GM12878 (cell line): ENCODE measurements at regions not wholly inside any gene's neighbourhood (a gene's known extent, or its start where the extent isn't known, plus 50 kb on each side); places are given as distances from the start of the nearest gene placed in this dataset.

Experiments used
- ATAC-seq: fragments of 200-7000 bp; cut with Tn5 transposase; 3 replicates; pipeline ENCODE4 v1.9.1; 2020; ENCODE audit warnings: mild to moderate bottlenecking, moderate library complexity
- BruUV-seq: library from RNA; stranded (reverse); fragments of 400-500 nt; replicated peaks from 2 replicates; lab custom pipeline; 2021; lab: Mats Ljungman, UMichigan
- CTCF ChIA-PET: fragments of 300-600 bp; sonication (Branson Sonifier 250); formaldehyde crosslinking; extraction: SDS; loops from one replicate; lab custom pipeline; 2021; ENCODE audit warnings: inconsistent platforms; lab: Yijun Ruan, JAX
- POLR2A ChIA-PET: fragments of 350-600 bp; formaldehyde crosslinking; extraction: SDS; loops from one replicate; lab custom pipeline; 2021; ENCODE audit warnings: inconsistent platforms; lab: Charles Lee
- RAD21 ChIA-PET: fragments of 300-600 bp; sonication (Branson Sonifier 250); formaldehyde crosslinking; loops from one replicate; lab custom pipeline; 2023; ENCODE audit warnings: antibody characterized with exemption; ENCODE audit not compliant: unreplicated experiment; lab: Charles Lee
- SMC1A ChIA-PET: fragments of 300-600 bp; sonication (Branson Sonifier 250); formaldehyde crosslinking; loops from one replicate; lab custom pipeline; 2023; ENCODE audit not compliant: unreplicated experiment, uncharacterized antibody; lab: Charles Lee
- DNase-seq: peaks from one replicate; pipeline ENCODE4 v3.0.0-alpha.2; 2011; ENCODE audit warnings: low read depth, low spot score
- FAIRE-seq: peaks from 3 replicates; lab custom pipeline; 2011; peaks lifted over from hg19 to GRCh38; lab: Jason Lieb, UNC
- H2AFZ ChIP-seq: 2 replicates; pipeline ENCODE4 v1.6.0; 2011; ENCODE audit warnings: low read depth, low read length, control low read depth; ENCODE audit not compliant: control insufficient read depth
- H3K27ac ChIP-seq: 2 replicates; pipeline ENCODE4 v1.5.1; 2011; ENCODE audit warnings: control low read depth; ENCODE audit not compliant: control insufficient read depth, insufficient read depth
- H3K27me3 ChIP-seq, 2 experiments: replicated peaks in 1 of 2; 2 replicates each; pipeline versions ENCODE4 v1.6.0 to v1.6.1; 2011; ENCODE audit warnings: low read length in 1 of 2; ENCODE audit not compliant: control insufficient read depth in 2 of 2, insufficient read depth in 2 of 2
- H3K36me3 ChIP-seq, 2 experiments: 2 replicates each; pipeline ENCODE4 v1.5.1; 2011; ENCODE audit warnings: low read length in 1 of 2; ENCODE audit not compliant: control insufficient read depth in 2 of 2, insufficient read depth in 2 of 2
- H3K4me1 ChIP-seq: 2 replicates; pipeline ENCODE4 v1.6.1; 2011; ENCODE audit warnings: mild to moderate bottlenecking, low read length, moderate library complexity, mixed read lengths; ENCODE audit not compliant: control insufficient read depth, insufficient read depth
- H3K4me2 ChIP-seq: 2 replicates; pipeline ENCODE4 v1.6.0; 2011; ENCODE audit warnings: control low read depth; ENCODE audit not compliant: control insufficient read depth, insufficient read depth
- H3K4me3 ChIP-seq: fragments of 200-600 bp; sonication (generic); 2 replicates; pipeline ENCODE4 v1.5.1; 2016
- H3K79me2 ChIP-seq: 2 replicates; pipeline ENCODE4 v1.6.0; 2011; ENCODE audit warnings: low read length; ENCODE audit not compliant: control insufficient read depth, insufficient read depth
- H3K9ac ChIP-seq: 2 replicates; pipeline ENCODE4 v1.8.0; 2011; ENCODE audit warnings: low read length, control low read depth, mixed read lengths; ENCODE audit not compliant: control insufficient read depth, insufficient read depth
- H3K9me3 ChIP-seq: replicated peaks from 3 replicates; pipeline ENCODE4 v1.5.1; 2011; ENCODE audit warnings: mild to moderate bottlenecking, low read length; ENCODE audit not compliant: control insufficient read depth, insufficient read depth
- H4K20me1 ChIP-seq: 2 replicates; pipeline ENCODE4 v1.6.0; 2011; ENCODE audit not compliant: control insufficient read depth, insufficient read depth
- CREB1 ChIP-seq: IDR thresholded peaks from 2 replicates; pipeline ENCODE4 v1.6.1; 2012; ENCODE audit warnings: low read depth, mild to moderate bottlenecking, inconsistent platforms
- EP300 ChIP-seq, 2 experiments: fragments of 150-350 bp in 1 of 2; IDR thresholded peaks; 2 replicates each; pipeline ENCODE4 v1.6.1; 2011 to 2012; ENCODE audit warnings: low read depth in 2 of 2, low read length in 2 of 2, borderline replicate concordance in 1 of 2, improper control_type of control experiment in 1 of 2, inconsistent platforms in 1 of 2; ENCODE audit not compliant: control insufficient read depth in 1 of 2
- GABPA ChIP-seq: IDR thresholded peaks from 2 replicates; pipeline ENCODE4 v1.6.1; 2014; ENCODE audit warnings: antibody characterized with exemption, low read depth, mild to moderate bottlenecking, inconsistent platforms
- IRF4 ChIP-seq: IDR thresholded peaks from 2 replicates; pipeline ENCODE4 v1.6.1; 2011; ENCODE audit warnings: low read depth, low read length
- JUNB ChIP-seq: IDR thresholded peaks from 2 replicates; pipeline ENCODE4 v1.6.1; 2016; ENCODE audit warnings: antibody characterized with exemption, mild to moderate bottlenecking
- NFYB ChIP-seq: IDR thresholded peaks from 2 replicates; pipeline ENCODE4 v1.6.1; 2011; ENCODE audit warnings: low read depth, mild to moderate bottlenecking, low read length, improper control_type of control experiment, moderate library complexity; ENCODE audit not compliant: insufficient read depth
- NKRF ChIP-seq: fragments of 450-650 bp; conservative IDR thresholded peaks from 2 replicates; pipeline ENCODE4 v1.6.1; 2017; ENCODE audit warnings: mild to moderate bottlenecking, moderate library complexity
- PRDM15 ChIP-seq: fragments of 450-650 bp; formaldehyde crosslinking; IDR thresholded peaks from 2 replicates; pipeline ENCODE4 v1.4.0; 2020; ENCODE audit warnings: mild to moderate bottlenecking, moderate library complexity
- ZNF622 ChIP-seq: fragments of 450-650 bp; IDR thresholded peaks from 2 replicates; pipeline ENCODE4 v1.6.1; 2017; ENCODE audit warnings: mild to moderate bottlenecking, inconsistent platforms
- whole genome bisulfite sequencing: methylation state at CpG from one replicate; pipeline ENCODE4 v1.1.6; 2016; ENCODE audit warnings: low lambda C conversion rate; ENCODE audit not compliant: insufficient replicate concordance, insufficient coverage; ENCODE audit errors: missing lambda C conversion rate; 5-methylcytosine and 5-hydroxymethylcytosine counted together
- in situ Hi-C: fragments of 300-500 bp; cut with MboI; formaldehyde crosslinking; loops from 9 replicates; pipeline ENCODE4 v1.14.3; 2018; ENCODE audit warnings: mixed read lengths
- intact Hi-C: fragments of 100-400 bp; cut with micrococcal nuclease; formaldehyde crosslinking; loops from one replicate; pipeline ENCODE4 v1.14.2; 2022; ENCODE audit not compliant: unreplicated experiment
- TF ChIP-seq, protein P1 (sequence below): fragments of 450-650 bp; IDR thresholded peaks from 2 replicates; pipeline ENCODE4 v1.6.1; 2016; ENCODE audit warnings: mild to moderate bottlenecking

- TF ChIP-seq NKRF = no peak
These were observed 746.1 kb downstream of the LUZP2 start (continued) for GRCh38 chr11:25242928-25243327.

DNA sequence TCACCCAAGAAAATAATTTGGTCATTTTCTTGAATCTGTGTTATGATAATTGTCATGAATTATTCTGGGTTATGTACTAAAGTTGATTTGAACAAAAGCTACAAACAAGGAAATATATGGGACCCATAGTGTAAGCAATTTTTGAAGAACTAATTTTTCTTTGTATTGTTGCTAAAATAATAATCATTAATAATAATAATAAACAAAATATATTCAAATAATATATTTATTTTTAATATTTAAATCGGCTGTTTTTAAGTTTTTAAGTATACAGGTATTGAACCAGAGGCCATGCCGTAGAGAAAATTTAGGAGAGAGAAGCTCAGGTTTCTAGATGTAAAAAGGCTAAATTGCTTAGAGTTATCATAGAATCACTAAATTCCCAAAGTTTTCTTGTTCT lies 747.3 kb downstream of the LUZP2 start:
- 36% methylated on average over 2 of the region's 2 CpGs for WGBS

More for the DNA sequence above, 747.3 kb downstream of the LUZP2 start:
- no TSS peak for BruUV-seq
- no peak for FAIRE-seq
- Histone ChIP-seq H4K20me1 (no peaks in the 10 kb centered on the region), H3K27me3 (no peaks in the 10 kb centered on the region), H3K36me3 (no peaks in the 10 kb centered on the region), H2AFZ (no peak overlapping the region), H3K4me2 (no peak overlapping the region), H3K27ac (no peak overlapping the region), H3K9me3 (no peaks in the 10 kb centered on the region), H3K79me2 (no peaks in the 10 kb centered on the region), H3K9ac (no peak overlapping the region), H3K4me1 (no peaks in the 10 kb centered on the region), H3K4me3 (no peak overlapping the region)
- ATAC-seq = no peak
- ChIA-PET SMC1A (interaction anchor here (0.7 kb wide), 1 partner anchor 962 kb away, joined by 3 read pairs; no protein-coding TSS in a partner anchor), POLR2A (no interaction called here), RAD21 (no interaction called here), CTCF (no interaction called here)
- TF ChIP-seq NFYB (no peak), IRF4 (no peak), GABPA (no peak), JUNB (no peak), PRDM15 (no peak), EP300 (IDR thresholded peaks at IDR 0.05; ENCODE audit: borderline replicate concordance in 1 of 2, control insufficient read depth in 1 of 2, low read depth in 2 of 2, low read length in 2 of 2) (no peak), CREB1 (no peak), ZNF622 (no peak)
- TF ChIP-seq, protein P1, sequence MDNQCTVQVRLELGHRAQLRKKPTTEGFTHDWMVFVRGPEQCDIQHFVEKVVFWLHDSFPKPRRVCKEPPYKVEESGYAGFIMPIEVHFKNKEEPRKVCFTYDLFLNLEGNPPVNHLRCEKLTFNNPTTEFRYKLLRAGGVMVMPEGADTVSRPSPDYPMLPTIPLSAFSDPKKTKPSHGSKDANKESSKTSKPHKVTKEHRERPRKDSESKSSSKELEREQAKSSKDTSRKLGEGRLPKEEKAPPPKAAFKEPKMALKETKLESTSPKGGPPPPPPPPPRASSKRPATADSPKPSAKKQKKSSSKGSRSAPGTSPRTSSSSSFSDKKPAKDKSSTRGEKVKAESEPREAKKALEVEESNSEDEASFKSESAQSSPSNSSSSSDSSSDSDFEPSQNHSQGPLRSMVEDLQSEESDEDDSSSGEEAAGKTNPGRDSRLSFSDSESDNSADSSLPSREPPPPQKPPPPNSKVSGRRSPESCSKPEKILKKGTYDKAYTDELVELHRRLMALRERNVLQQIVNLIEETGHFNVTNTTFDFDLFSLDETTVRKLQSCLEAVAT = no peak
- no peak for DNase-seq
- intact Hi-C loops = no loop called here
- in situ Hi-C loops = no loop called here
